Hepatocyte (in vitro differentiated cells): ENCODE measurements at regions not wholly inside any gene's neighbourhood (a gene's known extent, or its start where the extent isn't known, plus 50 kb on each side); places are given as distances from the start of the nearest gene placed in this dataset.

Experiments
- DNase-seq: peaks from one replicate; pipeline ENCODE4 v3.0.0-alpha.2; 2016; ENCODE audit warnings: low spot score
- H2AFZ ChIP-seq: fragments of 200-600 bp; sonication (generic); 2 replicates; pipeline ENCODE4 v1.6.0; 2016; ENCODE audit warnings: antibody characterized with exemption, mild to moderate bottlenecking
- H3K27ac ChIP-seq: fragments of 200-600 bp; sonication (generic); 2 replicates; pipeline ENCODE4 v1.5.1; 2016; ENCODE audit warnings: mild to moderate bottlenecking
- H3K27me3 ChIP-seq: fragments of 200-600 bp; sonication (generic); 2 replicates; pipeline ENCODE4 v1.6.1; 2016
- H3K36me3 ChIP-seq: fragments of 200-600 bp; sonication (generic); replicated peaks from 2 replicates; pipeline ENCODE4 v1.5.1; 2016; ENCODE audit warnings: low read depth; ENCODE audit not compliant: insufficient read depth
- H3K4me1 ChIP-seq: fragments of 200-600 bp; sonication (generic); 2 replicates; pipeline ENCODE4 v1.5.1; 2016; ENCODE audit warnings: mild to moderate bottlenecking, moderate library complexity; ENCODE audit not compliant: insufficient read depth
- H3K4me2 ChIP-seq: fragments of 200-600 bp; sonication (generic); 2 replicates; pipeline ENCODE4 v1.6.0; 2016
- H3K4me3 ChIP-seq: fragments of 200-600 bp; sonication (generic); 2 replicates; pipeline ENCODE4 v1.5.1; 2016; ENCODE audit warnings: mild to moderate bottlenecking
- H3K79me2 ChIP-seq: fragments of 200-600 bp; sonication (generic); 2 replicates; pipeline ENCODE4 v1.6.0; 2017; ENCODE audit warnings: mild to moderate bottlenecking
- H3K9me2 ChIP-seq: fragments of 200-600 bp; sonication (generic); replicated peaks from 2 replicates; pipeline ENCODE4 v1.6.0; 2017; ENCODE audit warnings: mild to moderate bottlenecking; ENCODE audit not compliant: insufficient read depth
- H3K9me3 ChIP-seq: fragments of 200-600 bp; sonication (generic); 2 replicates; pipeline ENCODE4 v1.5.1; 2016; ENCODE audit warnings: low read depth, mild to moderate bottlenecking
- H4K20me1 ChIP-seq: fragments of 200-600 bp; sonication (generic); 2 replicates; pipeline ENCODE4 v1.6.0; 2016; ENCODE audit warnings: mild to moderate bottlenecking; ENCODE audit not compliant: insufficient read depth, poor library complexity, severe bottlenecking
- EZH2 ChIP-seq: fragments of 200-600 bp; sonication (generic); IDR thresholded peaks from 2 replicates; pipeline ENCODE4 v1.6.1; 2016; ENCODE audit warnings: antibody characterized with exemption, mild to moderate bottlenecking, borderline replicate concordance
- EZH2phosphoT487 ChIP-seq: fragments of 200-600 bp; sonication (generic); IDR thresholded peaks from one replicate; pipeline ENCODE4 v1.6.1; 2018; ENCODE audit warnings: antibody characterized with exemption, mild to moderate bottlenecking, low read depth, moderate library complexity; ENCODE audit not compliant: unreplicated experiment, severe bottlenecking
- WGBS: methylation state at CpG from one replicate; pipeline ENCODE4 v1.1.6; 2016; ENCODE audit warnings: low lambda C conversion rate; ENCODE audit errors: missing lambda C conversion rate; 5-methylcytosine and 5-hydroxymethylcytosine counted together
- TF ChIP-seq, protein P1 (sequence below): fragments of 200-600 bp; sonication (generic); IDR thresholded peaks from 2 replicates; pipeline ENCODE4 v1.5.1; 2016; ENCODE audit warnings: antibody characterized with exemption, mild to moderate bottlenecking; ENCODE audit not compliant: poor library complexity

DNA sequence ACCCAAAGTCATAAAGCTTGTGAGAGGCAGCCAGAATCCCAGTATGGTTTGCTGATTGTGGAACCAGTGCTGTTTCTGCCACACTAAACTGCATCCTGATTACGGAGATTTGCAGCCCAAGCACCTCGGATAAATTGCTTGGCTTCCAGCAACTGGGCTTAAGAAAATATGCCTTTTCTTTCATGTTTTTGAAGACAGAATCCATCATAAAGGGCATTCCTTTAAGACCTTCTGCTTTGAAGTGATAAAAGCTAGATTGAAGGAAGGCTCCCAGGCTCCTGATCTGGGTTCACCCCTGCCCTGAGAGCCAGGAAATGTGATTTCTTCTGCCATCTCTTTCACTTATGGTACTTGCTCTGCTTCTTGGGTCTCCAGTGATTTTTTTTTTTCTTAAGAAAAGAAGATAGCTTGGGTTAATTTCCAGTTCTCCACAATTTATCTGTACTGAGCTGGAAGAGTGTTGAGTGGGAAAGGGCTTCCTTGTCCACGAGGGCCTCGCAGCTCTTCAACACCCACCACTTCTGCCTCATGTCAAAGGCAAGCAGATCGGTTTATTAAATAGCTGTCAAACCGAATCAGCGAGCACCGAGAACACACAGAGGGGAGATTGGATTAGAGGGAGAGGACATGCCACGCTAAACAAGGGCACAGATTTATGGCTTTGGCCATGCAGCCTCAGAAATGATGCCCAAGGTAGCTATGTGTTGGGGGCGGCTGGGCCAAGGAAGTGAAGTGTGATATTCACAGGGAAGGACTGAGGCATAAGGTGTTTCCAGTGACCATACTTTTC, 94.9 kb upstream of the TBX20 start:
- no peak overlapping the region for H3K27ac ChIP-seq
- no peaks in the 10 kb centered on the region for H3K9me3 ChIP-seq
- peaks cover 5% of the 10 kb centered on the region for H3K4me1 ChIP-seq
- TF ChIP-seq EZH2phosphoT487 (no peak), EZH2 (no peak)
- TF ChIP-seq, protein P1, sequence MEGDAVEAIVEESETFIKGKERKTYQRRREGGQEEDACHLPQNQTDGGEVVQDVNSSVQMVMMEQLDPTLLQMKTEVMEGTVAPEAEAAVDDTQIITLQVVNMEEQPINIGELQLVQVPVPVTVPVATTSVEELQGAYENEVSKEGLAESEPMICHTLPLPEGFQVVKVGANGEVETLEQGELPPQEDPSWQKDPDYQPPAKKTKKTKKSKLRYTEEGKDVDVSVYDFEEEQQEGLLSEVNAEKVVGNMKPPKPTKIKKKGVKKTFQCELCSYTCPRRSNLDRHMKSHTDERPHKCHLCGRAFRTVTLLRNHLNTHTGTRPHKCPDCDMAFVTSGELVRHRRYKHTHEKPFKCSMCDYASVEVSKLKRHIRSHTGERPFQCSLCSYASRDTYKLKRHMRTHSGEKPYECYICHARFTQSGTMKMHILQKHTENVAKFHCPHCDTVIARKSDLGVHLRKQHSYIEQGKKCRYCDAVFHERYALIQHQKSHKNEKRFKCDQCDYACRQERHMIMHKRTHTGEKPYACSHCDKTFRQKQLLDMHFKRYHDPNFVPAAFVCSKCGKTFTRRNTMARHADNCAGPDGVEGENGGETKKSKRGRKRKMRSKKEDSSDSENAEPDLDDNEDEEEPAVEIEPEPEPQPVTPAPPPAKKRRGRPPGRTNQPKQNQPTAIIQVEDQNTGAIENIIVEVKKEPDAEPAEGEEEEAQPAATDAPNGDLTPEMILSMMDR, result no peak
- no peak for DNase-seq
- no peaks in the 10 kb centered on the region for H4K20me1 ChIP-seq
- WGBS, result 53% methylated on average over 10 of the region's 10 CpGs
- H3K4me3 ChIP-seq, result no peak overlapping the region
- H3K36me3 ChIP-seq, result no peaks in the 10 kb centered on the region
- no peaks in the 10 kb centered on the region for H3K9me2 ChIP-seq
- no peak overlapping the region for H3K4me2 ChIP-seq
- H2AFZ ChIP-seq, result no peak overlapping the region
- no peaks in the 10 kb centered on the region for H3K79me2 ChIP-seq
- no peaks in the 10 kb centered on the region for H3K27me3 ChIP-seq

DNA sequence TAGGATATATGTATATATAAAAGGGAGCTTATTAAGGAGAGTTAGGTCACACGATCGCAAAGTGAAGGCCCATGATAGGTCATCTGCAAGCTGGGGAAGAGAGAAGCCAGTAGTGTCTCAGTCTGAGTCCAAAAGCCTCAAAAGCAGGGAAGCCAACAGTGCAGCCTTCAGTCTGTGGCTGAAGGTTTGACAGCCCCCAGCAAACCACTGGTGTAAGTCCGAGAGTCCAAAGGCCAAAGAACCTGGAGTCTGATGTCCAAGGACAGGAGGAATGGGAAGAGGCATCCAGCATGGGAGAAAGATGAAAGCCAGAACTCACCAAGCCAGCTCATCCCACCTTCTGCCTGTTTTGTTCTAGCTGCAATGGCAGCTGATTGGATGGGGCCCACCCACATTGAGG, 88.9 kb upstream of the TBX20 start:
- no peaks in the 10 kb centered on the region for H3K4me1 ChIP-seq
- H3K36me3 ChIP-seq, result no peaks in the 10 kb centered on the region
- H3K9me2 ChIP-seq, result no peaks in the 10 kb centered on the region
- no peak overlapping the region for H3K27ac ChIP-seq
- no peak for TF ChIP-seq EZH2
- no peak for TF ChIP-seq EZH2phosphoT487
- TF ChIP-seq, protein P1, result no peak
- WGBS, result 96% methylated on average over 3 of the region's 3 CpGs
- H3K4me3 ChIP-seq, result no peak overlapping the region
- no peak overlapping the region for H3K4me2 ChIP-seq
- no peaks in the 10 kb centered on the region for H3K79me2 ChIP-seq
- H3K27me3 ChIP-seq, result no peaks in the 10 kb centered on the region
- H3K9me3 ChIP-seq, result no peaks in the 10 kb centered on the region
- H2AFZ ChIP-seq, result no peak overlapping the region
- H4K20me1 ChIP-seq, result no peaks in the 10 kb centered on the region
- DNase-seq, result no peak

DNA sequence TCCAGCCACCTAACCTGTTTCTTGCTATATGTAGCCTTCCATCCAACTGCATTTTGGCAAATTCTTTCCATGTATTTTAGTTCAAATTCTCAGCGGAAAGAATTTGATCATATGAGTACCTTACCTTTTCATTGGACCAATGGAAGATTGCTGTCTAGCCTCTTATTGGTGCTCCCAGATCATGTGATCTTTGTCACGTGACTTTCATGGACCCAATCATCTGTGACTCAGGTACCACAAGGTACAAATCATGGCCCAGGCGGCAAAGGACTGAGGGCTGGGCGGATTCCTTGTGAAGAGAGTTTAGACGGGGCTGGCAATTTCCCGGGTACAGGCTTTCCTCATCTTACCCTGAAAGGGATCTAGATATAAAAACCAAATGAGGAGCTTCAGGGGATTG, 85.9 kb upstream of the TBX20 start:
- Histone ChIP-seq H3K4me1 (no peaks in the 10 kb centered on the region), H3K4me3 (no peak overlapping the region), H2AFZ (no peak overlapping the region), H3K4me2 (no peak overlapping the region), H3K79me2 (no peaks in the 10 kb centered on the region), H4K20me1 (no peaks in the 10 kb centered on the region), H3K27me3 (no peaks in the 10 kb centered on the region), H3K27ac (no peak overlapping the region), H3K9me2 (no peaks in the 10 kb centered on the region), H3K36me3 (no peaks in the 10 kb centered on the region), H3K9me3 (no peaks in the 10 kb centered on the region)
- 93% methylated on average over 6 of the region's 6 CpGs for WGBS
- no peak for DNase-seq
- TF ChIP-seq, protein P1, result no peak
